LNCaP clone FGC (cell line): ENCODE measurements at regions not wholly inside any gene's neighbourhood (a gene's known extent, or its start where the extent isn't known, plus 50 kb on each side); places are given as distances from the start of the nearest gene placed in this dataset.

Source experiments
- DNase-seq: peaks from one replicate; pipeline ENCODE4 v3.0.0-alpha.2; 2011; ENCODE audit warnings: low read depth
- H3K4me3 ChIP-seq: 2 replicates; pipeline ENCODE4 v1.5.1; 2011; ENCODE audit warnings: mild to moderate bottlenecking, low read depth, low read length, control low read depth
- CTCF ChIP-seq: IDR thresholded peaks from 2 replicates; pipeline ENCODE4 v1.5.1; 2012; ENCODE audit warnings: mild to moderate bottlenecking; ENCODE audit not compliant: control insufficient read depth, insufficient read depth; ENCODE audit errors: extremely low read depth

DNA sequence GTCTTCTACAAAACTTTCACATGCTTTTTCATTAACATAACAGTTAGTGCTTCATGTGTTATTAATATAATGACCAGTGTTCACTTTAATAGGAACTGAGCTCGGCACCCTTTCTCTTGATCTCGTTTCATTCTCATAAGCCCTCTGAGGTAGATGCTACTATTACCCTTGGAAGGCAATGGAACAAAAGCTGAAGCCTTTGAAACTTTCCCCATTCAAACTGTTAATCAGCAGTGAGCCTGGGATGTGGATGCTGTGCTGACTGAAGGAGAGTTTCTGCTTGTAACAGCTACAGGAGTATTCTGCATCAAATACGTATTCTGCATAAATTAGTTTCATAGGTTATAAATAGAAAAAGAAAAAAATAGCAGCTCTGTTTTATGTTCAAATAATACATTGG is 904.0 kb upstream of the CDH2 start:
- no peak for DNase-seq
- TF ChIP-seq CTCF: no peak
- no peak overlapping the region for H3K4me3 ChIP-seq

DNA sequence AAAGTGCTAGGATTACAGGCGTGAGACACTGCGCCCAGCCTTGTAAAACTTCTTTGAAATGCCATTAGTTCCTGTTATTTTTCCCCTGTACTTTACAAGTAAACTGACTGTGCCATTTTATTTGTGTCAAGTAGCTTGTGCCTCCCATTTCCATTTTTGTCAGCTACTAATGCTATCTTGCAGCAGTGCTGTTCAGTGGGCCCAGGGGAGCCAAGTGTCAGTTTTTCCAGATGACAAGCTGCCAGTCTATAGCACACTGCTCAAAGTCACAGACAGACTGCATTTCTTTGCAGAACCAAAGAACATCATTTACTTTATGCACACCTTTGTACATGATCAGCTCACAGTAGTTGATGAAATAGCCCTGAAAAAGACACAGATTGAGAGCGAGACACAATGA is 901.3 kb upstream of the CDH2 start:
- DNase-seq: no peak
- no peak for TF ChIP-seq CTCF
- H3K4me3 ChIP-seq: no peak overlapping the region

- TF ChIP-seq CTCF: no peak
- no peak overlapping the region for H3K4me3 ChIP-seq
- DNase-seq: no peak
These were observed 900.4 kb upstream of the CDH2 start for GRCh38 chr18:29077344-29077743.

GRCh38 chr18:29076645-29077044 is 899.7 kb upstream of the CDH2 start:
- TF ChIP-seq CTCF: no peak
- DNase-seq: no peak
- H3K4me3 ChIP-seq: no peak overlapping the region

- no peak for TF ChIP-seq CTCF
- no peak for DNase-seq
- H3K4me3 ChIP-seq: no peak overlapping the region
These were observed 897.2 kb upstream of the CDH2 start for GRCh38 chr18:29074147-29074546.

DNA sequence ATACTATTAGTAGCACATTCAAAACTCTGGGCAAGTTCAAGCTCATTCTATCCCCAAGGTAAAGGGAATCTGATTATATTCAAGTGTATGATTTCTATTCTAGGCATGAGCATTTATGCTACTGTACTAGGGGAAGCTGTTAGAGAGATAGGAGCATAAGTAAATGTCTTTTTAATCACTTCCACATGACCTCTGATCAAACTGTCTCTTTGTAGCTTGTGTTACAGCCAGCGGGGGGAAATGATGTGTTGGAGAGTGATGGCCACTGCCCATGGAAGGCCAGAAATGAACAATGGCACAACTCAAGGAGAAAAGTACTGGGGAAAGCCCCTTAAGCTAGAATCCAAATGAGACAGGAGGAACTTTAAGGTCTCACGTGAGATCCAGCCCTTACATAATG is 894.9 kb upstream of the CDH2 start:
- H3K4me3 ChIP-seq: no peak overlapping the region
- no peak for TF ChIP-seq CTCF

DNA sequence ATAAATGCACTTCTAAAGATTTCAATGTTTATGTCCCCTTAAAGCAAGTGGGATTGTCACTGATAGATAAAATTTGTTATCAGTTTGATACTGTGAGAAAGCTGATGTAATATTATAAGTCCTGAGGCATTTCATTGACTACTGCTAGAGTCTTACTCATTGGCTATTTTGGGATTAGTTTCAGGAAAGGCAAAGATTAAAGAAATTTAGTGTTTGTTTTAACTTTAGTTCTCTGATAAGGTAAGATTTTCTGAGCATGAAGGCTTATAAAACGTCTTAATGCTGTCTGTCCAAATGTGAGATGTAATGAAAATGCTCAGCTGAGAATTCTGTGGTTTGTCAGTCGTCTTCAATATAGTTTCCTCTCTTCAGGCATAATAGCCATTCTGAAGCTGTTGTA is 886.4 kb upstream of the CDH2 start:
- TF ChIP-seq CTCF: no peak
- no peak for DNase-seq

More for the DNA sequence above, 894.9 kb upstream of the CDH2 start:
- DNase-seq: no peak

More for the DNA sequence above, 886.4 kb upstream of the CDH2 start:
- no peak overlapping the region for H3K4me3 ChIP-seq
